CD4-positive, alpha-beta T cell treated with Interleukin-17A for 1 hour (primary cell): ENCODE measurements at regions not wholly inside any gene's neighbourhood (a gene's known extent, or its start where the extent isn't known, plus 50 kb on each side); places are given as distances from the start of the nearest gene placed in this dataset.
"Not testable (repeated sequence)": the region's sequence is repeated elsewhere in the genome, so short reads cannot be mapped to it uniquely, and the experiment has no call there.

Experiments
- DNase-seq: peaks from one replicate; pipeline ENCODE4 v3.0.0-alpha.2; 2020

DNA sequence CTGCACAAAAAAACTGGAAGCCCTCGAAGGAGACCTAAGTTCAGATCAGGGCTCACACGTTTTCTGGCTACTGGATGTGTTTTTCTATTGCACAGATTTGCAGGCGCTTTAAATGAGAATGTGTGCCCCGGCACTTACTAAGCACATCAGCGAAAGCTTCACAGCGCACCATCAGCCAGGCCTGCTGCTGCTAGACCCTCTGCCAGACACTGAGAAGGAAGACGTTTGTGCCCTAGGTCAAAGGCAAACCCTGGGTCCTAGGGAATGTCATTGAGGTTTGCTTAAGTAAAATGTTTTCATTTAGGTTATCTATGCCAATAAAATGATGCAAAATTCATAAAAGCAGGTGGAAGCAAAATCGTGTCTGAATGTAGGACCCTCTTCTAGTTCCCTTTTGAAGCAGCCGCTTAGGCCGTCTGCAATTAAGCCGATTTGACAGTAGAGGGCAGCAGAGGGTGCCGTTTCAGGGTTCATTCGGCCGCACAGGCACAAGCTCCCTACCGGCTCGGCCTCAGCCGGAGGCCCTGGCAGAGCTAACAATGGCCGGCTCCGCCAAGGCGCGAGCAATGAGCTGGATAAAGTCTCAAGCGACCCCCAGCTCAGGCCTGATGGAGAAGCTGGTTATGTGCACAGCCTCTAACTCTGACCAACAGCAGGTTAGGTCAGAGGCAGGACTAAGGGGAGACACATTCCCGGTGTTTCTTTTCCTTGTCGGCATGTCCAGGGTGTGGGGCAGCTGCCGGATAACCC lies 107.2 kb upstream of the FOXA2 start:
- peak; percentile 47 for DNase-seq

DNA sequence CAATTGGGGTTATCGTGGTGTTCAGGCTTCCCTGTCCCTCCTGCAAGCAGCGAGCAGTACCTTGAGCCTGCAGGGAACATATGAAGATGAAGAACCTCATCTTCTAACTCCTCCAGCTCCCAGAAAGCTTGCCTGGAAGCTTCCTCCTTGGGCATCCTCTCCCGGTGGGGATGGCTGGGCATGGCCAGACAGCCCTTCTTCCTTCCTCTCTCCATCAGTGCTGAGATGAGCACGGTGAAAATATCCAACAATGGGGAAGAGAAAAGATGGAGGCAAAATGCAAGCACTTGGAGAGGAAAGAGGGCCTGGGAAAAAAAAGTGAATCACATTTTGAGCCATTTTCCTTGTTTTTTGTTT lies 107.7 kb upstream of the FOXA2 start:
- no peak for DNase-seq

DNA sequence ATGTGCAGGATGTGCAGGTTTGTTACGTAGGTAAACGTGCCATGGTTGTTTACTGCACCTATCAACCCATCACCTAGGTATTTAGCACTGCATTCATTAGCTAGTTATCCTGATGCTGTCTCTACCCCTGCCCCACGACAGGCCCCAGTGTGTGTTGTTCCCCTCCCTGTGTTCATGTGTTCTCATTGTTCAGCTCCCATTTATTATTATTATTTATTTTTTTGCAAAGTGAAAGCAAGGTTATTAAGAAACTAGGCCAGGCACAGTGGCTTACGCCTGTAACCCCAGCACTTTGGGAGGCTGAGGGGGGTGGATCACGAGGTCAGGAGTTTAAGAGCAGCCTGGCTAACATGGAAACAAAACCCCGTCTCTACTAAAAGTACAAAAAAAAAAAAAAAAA lies 108.2 kb upstream of the FOXA2 start:
- DNase-seq, result not testable (repeated sequence)

DNA sequence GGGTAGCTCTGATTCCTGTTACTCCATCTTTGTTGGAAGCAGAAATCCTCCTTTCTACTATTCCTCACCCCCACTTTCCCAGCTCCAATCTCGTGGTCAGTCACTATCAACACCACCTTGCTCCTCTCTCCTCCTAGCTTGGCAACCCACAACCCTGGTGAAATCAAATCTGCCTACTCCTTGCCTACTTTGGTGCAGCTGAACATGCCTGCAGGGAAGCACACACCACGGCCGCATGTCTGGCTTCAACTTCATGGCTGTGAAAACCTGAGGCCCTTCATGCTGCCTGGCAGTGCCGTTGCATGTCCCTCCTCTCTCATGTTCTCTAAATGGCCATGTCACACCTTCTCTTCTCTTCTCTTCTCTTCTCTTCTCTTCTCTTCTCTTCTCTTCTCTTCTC lies 112.4 kb upstream of the FOXA2 start:
- no peak for DNase-seq

DNA sequence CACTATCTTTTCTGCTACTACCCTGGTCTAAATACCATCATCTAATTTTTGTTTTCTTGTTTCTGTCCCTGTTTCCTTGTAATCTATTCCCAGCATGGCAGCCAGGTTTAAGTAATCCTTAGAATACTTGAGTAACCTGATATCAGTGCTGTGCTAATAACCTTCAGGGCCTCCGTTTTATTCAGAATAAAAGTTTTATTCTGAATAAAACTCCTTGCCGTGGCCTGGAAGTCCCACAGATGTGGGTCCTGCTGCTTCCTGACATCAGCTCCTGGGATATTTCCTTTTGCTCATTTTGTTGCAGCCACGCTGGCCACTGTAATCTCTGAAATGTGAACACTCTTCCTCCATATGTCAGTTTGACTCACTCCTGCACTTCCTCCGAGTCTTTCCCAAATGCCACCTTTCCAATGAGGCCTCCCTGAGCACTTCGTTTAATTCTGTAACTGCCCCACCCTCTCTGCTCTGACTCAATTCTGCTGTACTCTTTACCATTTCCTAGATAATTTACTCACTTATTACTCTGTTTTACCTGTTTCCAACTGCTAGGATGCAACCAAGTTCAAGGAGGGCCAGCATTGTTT lies 114.0 kb upstream of the FOXA2 start:
- DNase-seq, result no peak

DNA sequence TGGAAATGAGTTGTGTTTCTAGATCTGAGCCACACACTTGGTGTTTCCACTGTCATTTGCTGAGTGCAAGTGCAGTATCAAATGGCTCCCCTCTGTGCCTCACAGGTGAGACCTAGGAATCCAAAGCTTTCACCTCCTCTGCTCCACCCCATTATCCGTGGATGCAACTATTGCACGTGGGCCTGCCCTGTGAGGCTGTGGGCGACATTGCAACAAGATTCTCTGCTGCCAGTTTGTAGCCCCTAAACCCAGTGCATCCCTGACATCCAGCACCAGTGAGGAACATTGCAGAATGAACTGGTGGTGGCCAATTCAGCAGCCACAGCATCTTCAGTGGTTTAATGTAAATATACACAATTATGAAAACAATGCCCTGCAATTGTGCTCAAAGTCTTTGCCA lies 115.0 kb upstream of the FOXA2 start:
- no peak for DNase-seq

DNA sequence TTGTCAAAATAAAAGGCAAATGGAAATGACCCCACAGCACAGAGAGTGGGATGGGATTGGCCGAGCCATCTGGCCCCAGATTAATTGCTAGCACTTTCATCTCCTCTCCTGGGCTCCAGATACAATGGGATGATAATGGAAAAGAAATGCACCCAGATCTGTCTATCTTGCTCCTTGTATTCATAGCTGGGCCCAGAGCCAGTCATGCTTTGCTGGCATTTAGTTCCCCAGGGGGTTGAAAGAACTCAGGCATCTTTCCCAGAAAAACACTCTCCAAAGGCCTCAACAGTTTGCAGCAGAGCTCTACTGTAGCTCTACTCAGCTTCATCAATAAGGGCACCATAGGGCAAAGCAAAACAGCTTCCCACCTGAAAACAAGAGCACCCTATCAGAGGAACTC lies 116.0 kb upstream of the FOXA2 start:
- DNase-seq, result no peak

DNA sequence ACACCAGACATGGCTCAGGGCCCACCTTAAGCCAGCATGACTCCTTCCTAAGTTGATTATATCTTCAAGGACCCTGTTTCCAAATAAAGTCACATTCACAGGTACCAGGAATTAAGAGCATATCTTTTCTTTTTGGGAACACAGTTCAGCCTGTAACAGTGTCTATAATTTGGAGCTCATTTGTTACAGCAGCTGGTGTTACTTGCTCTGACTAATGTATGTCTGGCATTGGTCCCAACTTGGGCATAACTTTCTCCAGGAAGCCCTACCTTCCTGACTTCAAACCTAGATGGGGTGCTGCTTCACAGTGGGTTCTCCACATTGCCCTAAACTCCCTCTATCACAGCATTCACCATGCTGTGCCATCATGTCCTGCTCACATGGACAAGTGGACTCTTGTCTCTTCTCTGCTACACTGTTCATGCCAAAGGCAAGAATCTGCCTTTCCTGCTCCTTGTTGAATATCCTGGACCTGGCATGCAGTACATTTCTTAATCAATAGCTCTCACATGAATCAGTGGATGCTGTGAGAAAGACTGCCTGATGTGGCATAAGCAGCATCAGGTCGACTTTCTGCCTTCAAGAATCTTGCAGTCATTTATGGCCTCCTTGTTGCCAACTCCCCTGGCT lies 117.4 kb upstream of the FOXA2 start:
- no peak for DNase-seq

DNA sequence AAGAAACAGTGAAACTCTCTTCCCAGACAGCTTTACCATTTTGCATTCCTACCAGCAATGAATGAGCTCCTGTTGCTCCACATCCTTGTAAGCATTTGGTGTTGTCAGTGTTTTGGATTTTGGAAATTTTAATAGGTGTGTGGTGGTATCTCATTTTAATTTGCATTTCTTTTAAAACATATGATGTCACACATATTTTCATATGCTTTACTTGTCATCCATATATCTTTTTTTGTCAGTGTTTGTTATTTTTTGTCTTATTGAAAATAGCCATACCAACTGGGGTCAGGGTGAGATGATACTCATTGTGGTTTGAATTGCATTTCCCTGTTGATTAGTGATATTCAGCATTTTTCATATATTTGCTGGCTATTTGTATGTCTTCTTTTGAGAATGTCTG lies 119.5 kb upstream of the FOXA2 start:
- no peak for DNase-seq

DNA sequence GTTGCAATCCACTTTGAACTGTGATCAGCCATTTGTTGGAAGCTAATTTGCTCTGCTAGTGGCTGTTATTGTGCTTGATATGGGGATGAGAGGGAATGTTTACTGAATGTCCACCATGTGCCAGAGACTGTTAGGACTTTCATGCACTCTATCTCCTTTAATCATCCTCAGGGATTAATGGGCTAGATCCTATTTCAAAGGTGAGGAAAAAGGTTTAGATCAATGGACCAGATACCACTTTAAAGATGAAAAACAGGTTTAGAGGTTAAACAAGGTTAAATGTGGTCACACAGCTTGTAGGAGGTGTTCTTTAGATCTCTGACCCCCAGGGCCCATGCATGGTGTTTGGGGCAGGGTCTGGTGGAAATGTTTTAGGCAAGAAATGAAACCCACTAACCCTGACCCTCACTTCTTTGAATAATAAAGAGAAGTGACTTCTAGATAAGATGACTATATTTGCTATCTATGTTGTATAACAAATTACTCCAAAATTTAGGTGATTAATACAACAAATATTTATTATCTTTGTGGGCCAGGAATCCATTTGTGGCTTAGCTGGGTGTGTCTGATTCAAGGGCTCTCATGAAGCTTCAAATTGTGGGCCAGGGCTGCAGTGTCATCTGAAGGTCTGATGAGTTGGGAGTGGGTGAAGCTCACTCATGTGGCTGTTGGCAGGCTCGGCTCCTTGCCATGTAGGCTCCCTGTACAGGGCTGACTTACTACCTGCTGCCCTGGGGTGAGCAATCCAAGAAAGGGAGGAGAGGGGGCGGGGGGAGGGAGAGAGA lies 127.8 kb upstream of the FOXA2 start:
- DNase-seq, result no peak

DNA sequence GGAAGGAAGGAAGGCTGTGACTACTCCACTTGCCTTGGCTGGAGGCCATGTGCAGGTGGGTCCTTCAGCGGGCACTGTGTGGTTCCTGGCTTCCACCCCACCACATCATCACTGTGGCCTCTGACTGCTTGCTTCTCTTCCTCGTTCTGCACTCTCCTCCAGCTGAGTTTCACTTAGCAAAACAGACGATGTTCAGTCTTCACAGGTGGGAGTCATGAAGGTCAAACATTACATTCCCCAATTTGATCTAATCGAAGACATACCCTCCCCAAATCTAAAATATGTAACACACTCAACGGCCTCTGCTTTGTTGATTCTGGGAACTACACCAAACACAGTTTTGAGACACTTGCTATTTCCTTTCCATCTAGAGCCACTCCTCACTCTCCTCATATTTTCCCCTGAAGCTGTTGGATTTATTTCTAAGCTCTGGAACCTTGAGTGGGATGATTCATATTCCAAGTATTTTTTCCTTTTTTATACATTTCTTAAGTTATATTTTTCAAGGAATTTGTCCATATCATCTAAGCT lies 132.5 kb upstream of the FOXA2 start:
- no peak for DNase-seq

DNA sequence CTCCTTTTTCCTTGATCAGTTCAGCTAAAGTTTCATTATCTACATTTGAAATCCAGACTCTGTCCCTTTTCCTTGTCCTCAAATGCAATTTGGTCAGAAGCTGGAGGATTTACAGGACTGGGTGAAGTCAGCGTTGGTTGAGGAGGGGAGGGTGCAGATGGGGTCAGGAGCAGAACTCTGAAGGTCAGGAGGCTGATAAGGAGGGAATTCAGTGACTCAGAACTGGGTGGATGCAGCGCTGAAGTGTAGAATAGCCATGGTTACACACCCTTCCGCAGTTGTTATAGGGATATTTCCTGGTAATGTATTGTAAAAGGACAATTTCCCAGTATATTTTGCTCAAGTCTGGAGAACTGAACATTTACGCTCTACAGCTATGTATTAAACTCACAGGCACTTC lies 133.1 kb upstream of the FOXA2 start:
- no peak for DNase-seq

DNA sequence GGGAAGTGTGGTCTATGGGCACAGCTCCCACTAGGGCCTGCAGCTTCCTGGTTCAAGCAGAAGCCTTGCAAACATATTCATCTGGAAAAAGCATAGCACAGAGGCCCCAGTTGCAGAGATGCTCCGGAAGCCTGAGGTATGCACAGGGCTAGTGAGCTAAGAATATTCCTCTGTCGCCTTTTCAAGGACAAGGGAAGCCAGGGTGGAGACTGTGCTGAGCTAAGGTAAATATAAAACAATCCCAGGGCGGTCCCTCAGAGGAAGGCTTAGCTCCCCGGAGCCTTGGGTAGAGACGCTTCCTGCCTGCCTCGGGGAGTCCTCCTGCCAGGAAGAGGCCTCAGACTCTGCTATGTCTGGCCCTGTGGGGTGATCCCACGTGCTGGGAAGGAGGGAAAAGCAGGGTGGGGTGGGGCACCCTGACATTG lies 134.8 kb upstream of the FOXA2 start:
- DNase-seq, result no peak

DNA sequence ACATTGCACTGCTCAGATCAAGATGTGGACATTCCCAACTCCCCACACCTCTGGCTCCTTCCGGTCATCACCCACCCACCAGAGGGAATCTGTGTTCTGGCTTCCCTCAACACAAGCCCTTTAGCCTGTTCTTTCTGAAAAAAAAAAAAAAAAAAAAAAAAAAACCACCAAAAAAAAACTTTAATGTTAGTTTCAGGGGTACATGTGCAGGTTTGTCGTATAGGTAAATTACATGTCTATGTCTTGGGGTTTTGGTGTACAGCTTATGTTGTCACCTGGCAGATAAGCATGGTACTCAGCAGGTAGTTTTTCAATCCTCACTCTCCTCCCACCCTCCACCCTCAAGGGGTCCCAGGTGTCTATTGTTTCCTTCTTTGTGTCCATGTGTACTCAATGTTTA lies 135.8 kb upstream of the FOXA2 start:
- DNase-seq, result no peak

DNA sequence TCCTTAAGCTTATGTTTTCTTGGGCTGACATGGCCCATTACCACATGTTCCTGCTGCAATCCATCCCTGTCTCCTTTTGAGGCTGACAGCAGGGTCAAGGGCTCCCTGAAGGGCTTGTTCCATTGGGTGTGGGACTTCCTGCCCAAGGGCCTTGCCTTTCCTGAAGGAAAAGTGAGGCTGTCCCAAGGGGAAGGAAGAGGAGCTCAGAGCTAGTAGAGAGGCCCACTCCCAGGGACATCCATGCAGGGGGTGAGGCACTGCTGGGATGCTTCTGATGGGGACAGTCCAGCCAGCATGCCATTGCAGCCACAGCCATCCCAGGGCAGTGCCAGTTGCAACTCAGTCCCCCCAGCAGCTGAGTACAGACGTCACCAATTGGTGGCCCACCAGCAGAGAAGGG lies 138.4 kb upstream of the FOXA2 start:
- DNase-seq, result no peak

DNA sequence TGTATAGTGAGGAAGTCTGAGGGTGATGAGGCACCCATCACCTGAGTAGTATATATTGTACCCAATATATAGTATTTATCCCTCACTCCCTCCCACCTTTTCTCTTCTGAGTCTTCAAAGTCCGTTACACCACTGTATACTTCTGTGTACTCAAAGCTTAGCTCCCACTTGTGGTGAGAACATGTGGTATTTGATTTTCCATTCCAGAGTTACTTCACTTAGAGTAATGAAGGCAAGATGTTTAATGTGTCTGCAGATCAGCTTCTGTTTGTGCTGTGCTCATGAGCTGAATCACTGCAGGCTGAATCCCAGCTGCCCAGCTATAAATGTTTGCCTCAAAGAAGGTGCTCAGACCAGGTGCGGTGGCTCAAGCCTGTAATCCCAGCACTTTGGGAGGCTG lies 139.3 kb upstream of the FOXA2 start:
- DNase-seq, result no peak

DNA sequence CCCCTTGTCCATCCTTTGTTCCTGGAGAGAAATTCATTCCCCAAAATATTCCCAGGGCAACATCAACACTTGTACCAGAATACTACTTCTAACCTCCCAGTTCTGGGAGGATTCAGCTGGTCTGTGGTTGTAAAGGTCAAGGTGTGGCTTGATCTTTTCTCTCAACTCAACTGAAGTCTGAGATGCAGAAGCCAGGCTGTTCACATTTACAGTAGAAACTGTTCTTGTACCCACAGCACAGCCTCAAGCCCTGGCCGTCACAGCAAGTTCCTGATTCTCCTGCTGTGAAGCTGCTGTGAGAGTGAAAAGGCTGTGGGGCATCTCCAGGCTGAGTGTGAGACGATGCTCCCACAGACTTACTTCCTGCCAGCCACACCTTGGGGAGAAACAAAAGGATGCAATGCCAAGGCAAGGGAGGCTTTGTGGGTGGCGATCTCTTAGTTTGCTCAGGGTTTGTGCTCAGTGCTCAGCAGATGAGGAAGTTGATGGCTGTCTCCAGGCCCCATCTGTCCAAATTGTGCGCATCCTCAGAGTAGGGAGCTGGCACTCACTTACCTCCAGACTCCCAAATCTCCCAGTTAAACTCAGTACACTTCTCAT lies 143.9 kb upstream of the FOXA2 start:
- DNase-seq, result no peak

DNA sequence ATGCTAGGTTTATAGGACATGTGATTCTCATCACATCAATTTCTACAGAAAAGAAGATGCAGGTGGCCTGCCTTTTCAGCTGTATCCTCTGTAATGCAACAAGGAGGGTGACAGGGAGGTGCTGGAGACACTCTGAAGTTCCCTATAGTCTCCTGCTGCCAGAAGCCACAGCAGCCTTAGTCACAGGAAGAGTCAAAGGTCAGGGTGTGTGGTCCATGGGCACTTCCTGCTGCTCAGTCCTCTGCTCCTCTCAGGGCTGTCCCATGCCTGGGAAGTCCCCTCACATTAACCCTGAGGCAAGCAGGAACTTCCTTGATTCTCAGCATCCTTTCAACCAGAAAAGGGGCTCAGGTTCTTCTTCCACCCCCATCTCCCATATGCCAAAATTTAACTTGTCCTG lies 144.8 kb upstream of the FOXA2 start:
- no peak for DNase-seq

DNA sequence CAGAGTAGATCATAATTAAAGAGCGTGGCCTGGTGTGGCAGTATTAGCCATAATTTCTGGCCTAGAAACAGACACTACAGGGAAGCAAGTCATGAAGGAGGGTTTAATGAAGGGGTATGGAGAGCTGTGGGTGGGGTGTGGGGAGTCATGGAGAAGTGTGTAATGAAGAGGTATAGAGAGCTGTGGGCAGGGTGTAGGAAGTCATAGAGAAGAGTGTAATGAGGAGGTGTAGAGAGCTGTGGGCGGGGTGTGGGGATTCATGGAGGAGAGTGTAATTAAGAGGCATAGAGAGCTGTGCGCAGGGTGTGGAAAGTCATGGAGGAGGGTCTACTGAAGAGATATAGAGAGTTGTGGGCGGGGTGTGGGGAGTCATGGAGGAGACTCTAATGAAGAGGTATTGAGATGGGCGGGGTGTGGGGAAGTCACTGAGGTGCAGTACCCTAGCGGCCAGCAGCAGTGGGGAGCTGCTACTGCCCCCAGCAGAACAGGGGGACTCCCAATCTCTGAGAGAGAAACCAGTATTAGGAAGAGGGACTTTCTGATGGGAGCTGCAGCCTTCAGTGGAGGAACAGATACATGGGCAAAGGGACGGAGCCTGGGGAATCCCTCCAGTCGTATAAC lies 145.4 kb upstream of the FOXA2 start:
- no peak for DNase-seq

DNA sequence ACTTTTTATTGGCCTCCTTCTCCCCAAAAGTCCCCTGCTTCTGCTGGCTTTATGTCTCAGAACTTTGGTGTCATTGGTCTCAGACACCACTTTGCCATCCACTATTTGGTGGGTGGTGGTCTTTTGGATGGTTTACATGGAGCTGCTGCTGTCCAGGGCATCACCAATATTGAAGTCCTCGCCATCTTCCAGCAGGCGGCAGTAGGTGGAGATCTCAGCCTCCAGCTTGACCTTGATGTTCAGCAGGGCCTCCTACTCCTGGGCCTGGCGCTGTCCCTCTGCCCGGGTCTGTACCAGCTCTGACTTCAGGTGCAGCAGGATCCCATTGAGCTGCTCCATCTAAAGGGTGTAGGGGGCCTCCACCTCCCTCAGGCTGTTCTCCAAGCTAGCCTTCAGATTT lies 148.4 kb upstream of the FOXA2 start:
- DNase-seq, result no peak

DNA sequence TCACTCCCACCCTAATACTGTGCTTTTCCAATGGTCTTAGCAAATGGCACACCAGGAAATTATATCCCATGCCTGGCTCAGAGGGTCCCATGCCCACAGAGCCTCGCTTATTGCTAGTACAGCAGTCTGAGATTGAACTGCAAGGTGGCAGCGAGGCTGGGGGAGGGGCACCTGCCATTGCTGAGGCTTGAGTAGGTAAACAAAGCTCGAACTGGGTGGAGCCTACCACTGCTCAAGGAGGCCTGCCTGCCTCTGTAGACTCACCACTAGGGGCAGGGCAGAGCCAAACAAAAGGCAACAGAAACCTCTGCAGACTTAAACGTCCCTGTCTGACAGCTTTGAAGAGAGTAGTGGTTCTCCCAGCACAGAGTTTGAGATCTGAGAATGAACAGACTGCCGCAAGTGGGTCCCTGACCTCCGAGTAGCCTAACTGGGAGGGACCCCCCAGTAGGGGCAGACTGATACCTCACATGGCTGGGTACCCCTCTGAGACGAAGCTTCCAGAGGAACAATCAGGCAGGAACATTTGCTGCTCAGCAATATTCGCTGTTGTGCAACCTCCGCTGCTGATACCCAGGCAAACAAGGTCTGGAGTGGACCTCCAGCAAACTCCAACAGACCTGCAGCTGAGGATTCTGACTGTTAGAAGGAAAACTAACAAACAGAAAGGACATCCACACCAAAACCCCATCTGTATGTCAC lies 150.7 kb upstream of the FOXA2 start:
- DNase-seq, result not testable (repeated sequence)

DNA sequence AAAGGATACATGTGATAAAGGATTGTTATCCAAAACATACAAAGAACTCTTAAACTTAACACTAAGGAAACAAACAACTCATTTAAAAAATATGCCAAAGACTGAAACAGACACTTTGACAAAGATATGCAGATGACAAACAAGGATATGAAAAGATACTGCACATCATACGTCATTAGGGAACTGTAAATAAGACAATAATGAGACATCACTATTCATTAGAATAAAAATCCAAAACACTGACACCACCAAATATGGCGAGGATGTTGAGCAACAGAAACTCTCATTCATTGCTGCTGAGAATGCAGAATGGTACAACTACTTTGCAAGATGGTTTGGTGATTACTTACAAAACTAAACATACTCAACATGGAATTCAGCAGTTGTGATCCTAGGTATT lies 156.5 kb upstream of the FOXA2 start:
- DNase-seq, result no peak
